22Rv1 (cell line): ENCODE measurements at regions not wholly inside any gene's neighbourhood (a gene's known extent, or its start where the extent isn't known, plus 50 kb on each side); places are given as distances from the start of the nearest gene placed in this dataset.
A peak's percentile ranks its signal among the peaks of the same experiment; 100 is the strongest.

Experiments used
- H3K27ac ChIP-seq: fragments of 450-650 bp; 2 replicates; pipeline ENCODE4 v1.5.1; 2017
- CTCF ChIP-seq: fragments of 450-650 bp; IDR thresholded peaks from 2 replicates; pipeline ENCODE4 v1.5.1; 2017; ENCODE audit warnings: mild to moderate bottlenecking
- ZFX ChIP-seq: fragments of 450-650 bp; IDR thresholded peaks from 2 replicates; pipeline ENCODE4 v1.6.1; 2017; ENCODE audit warnings: antibody characterized with exemption, borderline replicate concordance

GRCh38 chr6:128827675-128828464 lies 55.1 kb upstream of the LAMA2 start:
- TF ChIP-seq ZFX = no peak
- TF ChIP-seq CTCF = no peak
- H3K27ac ChIP-seq = no peak overlapping the region

- TF ChIP-seq ZFX = no peak
- no peak for TF ChIP-seq CTCF
- H3K27ac ChIP-seq = no peak overlapping the region
Measured at GRCh38 chr6:128826606-128827005, 56.3 kb upstream of the LAMA2 start.

GRCh38 chr6:128822271-128822670 lies 60.7 kb upstream of the LAMA2 start:
- TF ChIP-seq CTCF (no peak), ZFX (no peak)
- H3K27ac ChIP-seq = no peak overlapping the region

- TF ChIP-seq ZFX (no peak), CTCF (no peak)
- no peak overlapping the region for H3K27ac ChIP-seq
Measured at GRCh38 chr6:128821116-128821515, 61.8 kb upstream of the LAMA2 start.

DNA sequence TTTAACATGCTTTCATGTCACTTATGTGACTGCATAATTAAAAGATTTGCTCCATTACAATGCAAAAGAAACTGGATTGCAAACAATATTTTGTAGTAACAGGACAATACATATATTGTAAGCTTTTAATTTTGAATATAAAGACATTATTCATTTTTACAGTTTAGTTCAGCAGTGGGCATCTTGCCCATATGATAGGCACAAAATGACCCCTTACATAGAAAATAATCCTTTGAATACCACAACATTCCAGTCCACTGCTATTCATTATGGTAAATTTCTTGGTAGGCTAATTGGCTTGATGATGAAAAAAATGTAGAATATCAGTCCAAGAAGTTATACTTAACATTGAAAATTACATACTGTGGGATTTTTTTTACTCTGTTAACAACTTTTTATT lies 74.1 kb upstream of the LAMA2 start:
- TF ChIP-seq ZFX (no peak), CTCF (no peak)
- no peak overlapping the region for H3K27ac ChIP-seq

GRCh38 chr6:128807577-128807976 lies 75.4 kb upstream of the LAMA2 start:
- H3K27ac ChIP-seq = no peak overlapping the region
- no peak for TF ChIP-seq ZFX
- TF ChIP-seq CTCF = peak; percentile 74

DNA sequence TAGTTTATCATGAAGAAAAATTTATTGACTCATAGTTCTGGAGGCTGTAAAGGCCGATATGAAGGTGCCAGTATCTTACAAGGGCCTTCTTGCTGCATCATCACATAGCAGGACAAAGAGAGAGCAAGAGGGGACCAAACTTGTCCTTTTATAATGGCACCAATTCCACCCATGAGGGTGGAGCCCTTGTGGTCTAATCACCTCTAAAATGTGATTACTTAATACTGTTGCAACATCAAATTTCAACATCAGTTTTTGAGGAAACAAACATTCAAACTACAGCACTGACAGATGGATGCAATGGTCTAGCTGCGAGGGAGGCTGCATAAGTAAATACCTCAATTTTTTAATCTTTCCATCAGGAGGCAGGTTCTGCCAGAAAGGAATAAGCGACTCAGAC lies 76.7 kb upstream of the LAMA2 start:
- H3K27ac ChIP-seq = no peak overlapping the region
- TF ChIP-seq CTCF (no peak), ZFX (no peak)
